B cell (primary cell): ENCODE measurements at regions not wholly inside any gene's neighbourhood (a gene's known extent, or its start where the extent isn't known, plus 50 kb on each side); places are given as distances from the start of the nearest gene placed in this dataset.

Experiments used
- ATAC-seq: fragments of 200-7000 bp; cut with Tn5 transposase; one replicate; pipeline ENCODE4 v1.10.0; 2021; ENCODE audit warnings: low read depth, mild to moderate bottlenecking, moderate number of reproducible peaks, moderate library complexity
- CTCF ChIA-PET: fragments of 350-600 bp; sonication (Branson Sonifier 250); formaldehyde crosslinking; loops from one replicate; lab custom pipeline; 2021; ENCODE audit warnings: antibody characterized with exemption, inconsistent platforms; lab: Charles Lee
- POLR2A ChIA-PET: fragments of 350-600 bp; sonication (Branson Sonifier 250); formaldehyde crosslinking; loops from one replicate; lab custom pipeline; 2021; ENCODE audit warnings: antibody characterized with exemption; lab: Charles Lee
- DNase-seq: peaks from one replicate; pipeline ENCODE4 v3.0.0; 2013
- H2AFZ ChIP-seq: 2 replicates; pipeline ENCODE4 v1.6.1; 2012; ENCODE audit warnings: mild to moderate bottlenecking, low read depth, low read length; ENCODE audit not compliant: insufficient read depth, poor library complexity, severe bottlenecking
- H3K27ac ChIP-seq, 2 donors: 1 replicate in 1 of 2; 2 replicates in 1 of 2; pipeline ENCODE4 v1.5.1; 2012 to 2013; ENCODE audit warnings: low read length in 2 of 2, mild to moderate bottlenecking in 2 of 2, moderate library complexity in 1 of 2
- H3K27me3 ChIP-seq, 4 experiments: fragments of 200-600 bp in 1 of 4; sonication (generic) in 1 of 4; replicated peaks in 1 of 4; 1 replicate in 2 of 4; 2 replicates in 2 of 4; pipeline versions ENCODE4 v1.6.1 to v1.7.0; 2013 to 2016; ENCODE audit warnings: low read length in 3 of 4, mild to moderate bottlenecking in 2 of 4, mixed read lengths in 1 of 4, moderate library complexity in 1 of 4; ENCODE audit not compliant: insufficient read depth in 4 of 4, control insufficient read depth in 3 of 4; ENCODE audit errors: control extremely low read depth in 1 of 4
- H3K36me3 ChIP-seq, 2 experiments: replicated peaks in 1 of 2; 1 replicate in 1 of 2; 2 replicates in 1 of 2; pipeline versions ENCODE4 v1.6.1 to v1.7.1; 2013; ENCODE audit warnings: low read length in 1 of 2; ENCODE audit not compliant: insufficient read depth in 2 of 2, control insufficient read depth in 1 of 2; ENCODE audit errors: control extremely low read depth in 1 of 2, extremely low read depth in 1 of 2
- H3K4me1 ChIP-seq, 2 donors: fragments of 200-600 bp in 1 of 2; sonication (generic) in 1 of 2; 1 replicate in 1 of 2; 2 replicates in 1 of 2; pipeline versions ENCODE4 v1.5.1 to v1.6.1; 2013 to 2017; ENCODE audit warnings: low read length in 2 of 2; ENCODE audit not compliant: control insufficient read depth in 2 of 2, insufficient read depth in 2 of 2
- H3K4me2 ChIP-seq: replicated peaks from 2 replicates; pipeline ENCODE3; 2012; ENCODE audit warnings: mild to moderate bottlenecking, low read depth, low read length; ENCODE audit not compliant: poor library complexity, severe bottlenecking
- H3K4me3 ChIP-seq, 5 experiments: fragments of 200-600 bp in 1 of 5; sonication (generic) in 1 of 5; 1 replicate in 3 of 5; 2 replicates in 2 of 5; pipeline versions ENCODE4 v1.5.1 to v1.7.0; 2011 to 2016; ENCODE audit warnings: low read length in 4 of 5, mild to moderate bottlenecking in 4 of 5, low read depth in 2 of 5, control low read depth in 1 of 5, moderate library complexity in 1 of 5; ENCODE audit not compliant: insufficient read depth in 1 of 5; ENCODE audit errors: control extremely low read depth in 1 of 5, extremely low read depth in 1 of 5
- H3K79me2 ChIP-seq: fragments of 200-600 bp; sonication (generic); one replicate; pipeline ENCODE4 v1.6.0; 2016; ENCODE audit warnings: low read length; ENCODE audit not compliant: control insufficient read depth, insufficient read depth
- H3K9ac ChIP-seq: fragments of 200-600 bp; sonication (generic); 2 replicates; pipeline ENCODE4 v1.6.1; 2017; ENCODE audit warnings: mild to moderate bottlenecking, low read length, moderate library complexity
- H3K9me3 ChIP-seq, 3 donors: one replicate each; pipeline versions ENCODE4 v1.6.1 to v1.7.1; 2013; ENCODE audit warnings: low read length in 2 of 3; ENCODE audit not compliant: control insufficient read depth in 2 of 3, insufficient read depth in 1 of 3; ENCODE audit errors: control extremely low read depth in 1 of 3
- H4K20me1 ChIP-seq: 2 replicates; pipeline ENCODE4 v1.6.0; 2012; ENCODE audit warnings: mild to moderate bottlenecking, low read length; ENCODE audit not compliant: insufficient read depth, control insufficient read depth, poor library complexity, severe bottlenecking
- H3K27ac Mint-ChIP-seq: one replicate; pipeline ENCODE4 v1.8.0; 2021; ENCODE audit warnings: mixed read lengths
- H3K27me3 Mint-ChIP-seq: one replicate; pipeline ENCODE4 v1.8.0; 2021; ENCODE audit warnings: mixed read lengths
- H3K4me1 Mint-ChIP-seq: one replicate; pipeline ENCODE4 v1.8.0; 2021; ENCODE audit warnings: mixed read lengths
- H3K4me3 Mint-ChIP-seq: one replicate; pipeline ENCODE4 v1.8.0; 2021; ENCODE audit warnings: mixed read lengths
- H3K9me3 Mint-ChIP-seq: one replicate; pipeline ENCODE4 v1.8.0; 2022; ENCODE audit warnings: mixed read lengths; ENCODE audit not compliant: insufficient read depth
- EZH2 ChIP-seq: IDR thresholded peaks from 2 replicates; pipeline ENCODE4 v1.6.1; 2012; ENCODE audit warnings: borderline replicate concordance, low read depth, mild to moderate bottlenecking, moderate library complexity, low read length; ENCODE audit not compliant: insufficient read depth, poor library complexity, severe bottlenecking
- WGBS: methylation state at CpG from one replicate; pipeline ENCODE4 v1.1.5; 2013; ENCODE audit warnings: missing lambda C conversion rate; ENCODE audit not compliant: insufficient coverage; 5-methylcytosine and 5-hydroxymethylcytosine counted together
- intact Hi-C: fragments of 100-400 bp; cut with micrococcal nuclease; formaldehyde crosslinking; loops from one replicate; pipeline ENCODE4 v1.10.0; 2022
- TF ChIP-seq, protein P1 (sequence below): fragments of 200-600 bp; IDR thresholded peaks from one replicate; pipeline ENCODE4 v1.8.0; 2022; ENCODE audit warnings: antibody characterized with exemption, mild to moderate bottlenecking

DNA sequence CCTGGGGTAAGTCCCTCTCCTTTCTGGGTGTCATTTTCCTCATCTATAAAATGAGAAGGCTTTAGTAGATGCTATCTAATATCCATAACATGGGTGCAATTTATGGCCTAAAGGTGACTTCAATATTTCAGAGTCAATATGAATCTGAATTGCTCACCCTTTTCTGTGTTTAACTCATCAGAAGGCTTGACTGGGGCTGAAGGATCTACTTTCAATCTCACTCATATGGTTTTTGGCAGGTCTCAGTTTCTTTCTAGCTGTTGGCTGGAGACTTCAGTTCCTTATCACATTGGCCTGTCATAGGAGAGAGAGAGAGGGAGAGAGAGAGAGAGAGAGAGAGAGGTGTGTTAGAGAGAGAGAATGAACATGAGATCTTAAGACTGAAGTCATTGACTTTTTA lies 343.7 kb upstream of the MEX3C start:
- Histone ChIP-seq H2AFZ (no peak overlapping the region), H3K4me2 (no peak overlapping the region), H3K4me3 (no peak overlapping the region), H3K36me3 (no peaks in the 10 kb centered on the region), H3K9me3 (no peaks in the 10 kb centered on the region), H4K20me1 (no peaks in the 10 kb centered on the region), H3K27me3 (peaks cover 0 to 1% (median 0%) of the 10 kb centered on the region in 4 experiments), H3K9ac (no peak overlapping the region), H3K4me1 (no peaks in the 10 kb centered on the region), H3K79me2 (no peaks in the 10 kb centered on the region), H3K27ac (no peak overlapping the region)
- peaks cover 3% of the 10 kb centered on the region for H3K27me3 Mint-ChIP-seq
- ChIA-PET POLR2A (no interaction called here), CTCF (no interaction called here)
- H3K4me3 Mint-ChIP-seq, result no peak overlapping the region
- H3K9me3 Mint-ChIP-seq, result no peaks in the 10 kb centered on the region
- DNase-seq (no peak), ATAC-seq (no peak)
- intact Hi-C loops, result no loop called here
- no peak overlapping the region for H3K27ac Mint-ChIP-seq
- peaks cover 4% of the 10 kb centered on the region for H3K4me1 Mint-ChIP-seq
- TF ChIP-seq EZH2, result no peak
- TF ChIP-seq, protein P1, sequence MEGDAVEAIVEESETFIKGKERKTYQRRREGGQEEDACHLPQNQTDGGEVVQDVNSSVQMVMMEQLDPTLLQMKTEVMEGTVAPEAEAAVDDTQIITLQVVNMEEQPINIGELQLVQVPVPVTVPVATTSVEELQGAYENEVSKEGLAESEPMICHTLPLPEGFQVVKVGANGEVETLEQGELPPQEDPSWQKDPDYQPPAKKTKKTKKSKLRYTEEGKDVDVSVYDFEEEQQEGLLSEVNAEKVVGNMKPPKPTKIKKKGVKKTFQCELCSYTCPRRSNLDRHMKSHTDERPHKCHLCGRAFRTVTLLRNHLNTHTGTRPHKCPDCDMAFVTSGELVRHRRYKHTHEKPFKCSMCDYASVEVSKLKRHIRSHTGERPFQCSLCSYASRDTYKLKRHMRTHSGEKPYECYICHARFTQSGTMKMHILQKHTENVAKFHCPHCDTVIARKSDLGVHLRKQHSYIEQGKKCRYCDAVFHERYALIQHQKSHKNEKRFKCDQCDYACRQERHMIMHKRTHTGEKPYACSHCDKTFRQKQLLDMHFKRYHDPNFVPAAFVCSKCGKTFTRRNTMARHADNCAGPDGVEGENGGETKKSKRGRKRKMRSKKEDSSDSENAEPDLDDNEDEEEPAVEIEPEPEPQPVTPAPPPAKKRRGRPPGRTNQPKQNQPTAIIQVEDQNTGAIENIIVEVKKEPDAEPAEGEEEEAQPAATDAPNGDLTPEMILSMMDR, result no peak

DNA sequence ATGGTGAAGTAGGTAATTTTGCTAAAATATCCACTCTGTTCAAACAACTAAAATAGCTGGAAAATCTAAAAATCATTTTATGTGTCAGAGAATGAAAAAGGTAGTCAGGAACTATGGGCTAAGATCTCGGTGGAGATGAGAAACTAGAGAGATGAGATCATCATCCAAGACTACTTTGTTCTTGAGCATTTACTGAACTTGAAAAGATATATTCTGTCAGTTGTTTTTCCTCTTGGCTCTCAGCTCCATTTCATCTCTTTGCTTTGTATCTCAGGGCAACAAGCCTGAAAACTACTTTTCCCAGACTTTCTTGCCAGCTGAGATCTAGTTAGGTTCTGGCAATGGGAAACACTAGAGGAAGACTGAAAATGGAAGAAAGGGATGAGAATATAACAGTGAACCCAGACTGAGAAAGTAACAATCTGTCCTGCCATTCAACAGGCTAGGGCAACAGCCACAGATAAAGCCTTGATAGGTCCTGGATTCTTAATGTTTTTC lies 346.2 kb upstream of the MEX3C start:
- ATAC-seq (no peak), DNase-seq (no peak)
- H3K4me3 Mint-ChIP-seq, result no peak overlapping the region
- intact Hi-C loops, result no loop called here
- H3K27me3 Mint-ChIP-seq, result peaks cover 3% of the 10 kb centered on the region
- H3K4me1 Mint-ChIP-seq, result no peaks in the 10 kb centered on the region
- H3K27ac ChIP-seq, result no peak overlapping the region
- H3K36me3 ChIP-seq, result no peaks in the 10 kb centered on the region
- H3K4me3 ChIP-seq, result no peak overlapping the region
- ChIA-PET CTCF (no interaction called here), POLR2A (no interaction called here)
- H3K9me3 Mint-ChIP-seq, result no peaks in the 10 kb centered on the region
- no peak overlapping the region for H3K4me2 ChIP-seq
- no peak overlapping the region for H2AFZ ChIP-seq
- H3K9ac ChIP-seq, result no peak overlapping the region
- WGBS, result no CpG with 5 or more reads among the region's 1 CpG
- H3K27me3 ChIP-seq, result no peaks in the 10 kb centered on the region
- H4K20me1 ChIP-seq, result no peaks in the 10 kb centered on the region
- H3K9me3 ChIP-seq, result no peaks in the 10 kb centered on the region
- TF ChIP-seq, protein P1, result no peak
- no peak for TF ChIP-seq EZH2
- no peak overlapping the region for H3K27ac Mint-ChIP-seq
- no peaks in the 10 kb centered on the region for H3K79me2 ChIP-seq
- H3K4me1 ChIP-seq, result no peaks in the 10 kb centered on the region
